ENCODE measurements at regions not wholly inside any gene's neighbourhood (a gene's known extent, or its start where the extent isn't known, plus 50 kb on each side); places are given as distances from the start of the nearest gene placed in this dataset.

GRCh38 chr12:105967038-105967776, 171.5 kb downstream of the NUAK1 start:
- TF ChIP-seq CTCF (IDR thresholded peaks at IDR 0.05 in 2 of 3, conservative IDR thresholded peaks at IDR 0.05 in 1 of 3; ENCODE audit: borderline replicate concordance in 1 of 3, insufficient read depth in 1 of 3, low read depth in 2 of 3, low read length in 2 of 3) (no peak), EZH2 (IDR thresholded peaks at IDR 0.05) (no peak), EZH2phosphoT487 (IDR thresholded peaks at IDR 0.05; ENCODE audit: borderline replicate concordance) (no peak), POLR2AphosphoS5 (IDR thresholded peaks at IDR 0.05; ENCODE audit: low read depth, low read length) (no peak), CEBPB (IDR thresholded peaks at IDR 0.05; ENCODE audit: low read depth) (no peak), FOSL1 (IDR thresholded peaks at IDR 0.05; ENCODE audit: low read depth) (no peak), RAD21 (IDR thresholded peaks at IDR 0.05; ENCODE audit: low read depth) (no peak), POLR2A (IDR thresholded peaks at IDR 0.05; ENCODE audit: borderline replicate concordance, extremely low read depth, insufficient read depth, insufficient read length) (no peak), REST (IDR thresholded peaks at IDR 0.05; ENCODE audit: low read depth) (no peak), SRF (IDR thresholded peaks at IDR 0.05; ENCODE audit: low read depth) (no peak), MAX (IDR thresholded peaks at IDR 0.05) (no peak)
